HG02885 (cell line): ENCODE measurements at regions not wholly inside any gene's neighbourhood (a gene's known extent, or its start where the extent isn't known, plus 50 kb on each side); places are given as distances from the start of the nearest gene placed in this dataset.

ENCODE experiments used
- ATAC-seq: cut with Tn5 transposase; IDR thresholded peaks from one replicate; pipeline ENCODE4 v1.9.1; 2021; ENCODE audit warnings: mild to moderate bottlenecking; ENCODE audit not compliant: unreplicated experiment, poor library complexity

DNA sequence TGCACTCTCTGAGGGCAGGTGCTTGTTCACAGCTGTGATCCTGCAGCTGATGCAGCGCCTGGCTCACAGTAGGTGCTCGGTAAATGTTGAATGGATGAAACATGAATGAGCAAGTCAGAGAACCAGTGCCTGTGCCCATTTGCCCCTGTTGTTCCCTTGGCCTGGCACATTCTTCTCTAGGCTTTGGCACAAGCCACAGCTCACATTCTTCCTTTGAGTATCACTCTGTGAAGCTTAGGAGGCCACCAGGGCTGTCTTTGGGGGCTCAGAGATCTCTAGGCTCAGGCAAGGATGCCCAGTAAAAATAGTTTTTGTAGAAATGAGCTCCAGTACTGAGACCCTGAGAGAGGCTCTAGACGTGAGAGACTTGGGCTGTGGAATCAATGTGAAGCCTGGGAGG is 144.6 kb upstream of the NAV2 start:
- ATAC-seq, result no peak

GRCh38 chr11:19566583-19567379 is 145.9 kb upstream of the NAV2 start:
- ATAC-seq, result no peak

DNA sequence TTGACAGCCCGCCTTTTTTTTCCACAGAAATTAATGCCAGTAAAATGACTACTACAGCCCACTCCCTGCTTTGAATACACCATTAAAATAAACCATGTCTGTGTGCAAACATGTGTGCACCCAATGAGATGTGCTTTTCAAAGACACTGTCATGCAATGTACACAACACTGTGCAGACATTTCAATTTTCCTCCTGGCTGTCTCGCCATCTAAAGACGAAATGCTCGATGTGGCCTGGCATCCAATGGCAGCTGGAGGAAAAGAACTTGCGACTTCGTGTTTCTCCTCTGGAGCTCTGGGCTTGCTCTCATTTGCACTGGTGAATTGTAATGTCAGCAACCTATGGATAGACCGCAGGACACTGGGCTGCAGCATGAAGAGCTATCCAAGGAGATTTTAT is 147.0 kb upstream of the NAV2 start:
- no peak for ATAC-seq

GRCh38 chr11:19562156-19562555 is 150.5 kb upstream of the NAV2 start:
- no peak for ATAC-seq

GRCh38 chr11:19561011-19561410 is 151.6 kb upstream of the NAV2 start:
- no peak for ATAC-seq

- no peak for ATAC-seq
Measured at GRCh38 chr11:19560156-19560555, 152.5 kb upstream of the NAV2 start.

DNA sequence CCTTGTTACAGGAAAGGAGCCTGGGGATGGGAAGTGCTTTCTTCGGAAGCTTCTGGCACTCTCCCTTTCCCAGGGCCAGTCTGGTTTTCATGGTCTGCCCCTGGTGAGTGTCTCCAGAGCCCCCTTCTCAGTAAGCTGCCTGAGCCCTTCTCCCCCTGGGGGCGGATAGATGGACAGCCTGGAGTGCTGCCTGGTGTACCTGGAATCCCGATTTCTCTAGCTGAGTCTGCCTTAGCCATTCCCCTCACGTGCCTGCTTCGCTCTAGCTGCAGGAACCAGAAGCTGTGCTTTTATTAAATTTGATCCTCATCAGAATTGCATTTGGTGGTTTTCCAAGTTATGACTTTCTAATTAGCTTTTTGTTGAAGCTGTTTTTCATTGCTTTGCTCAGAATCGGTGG is 152.9 kb upstream of the NAV2 start:
- ATAC-seq, result no peak

GRCh38 chr11:19558189-19558986 is 154.2 kb upstream of the NAV2 start:
- ATAC-seq, result no peak

DNA sequence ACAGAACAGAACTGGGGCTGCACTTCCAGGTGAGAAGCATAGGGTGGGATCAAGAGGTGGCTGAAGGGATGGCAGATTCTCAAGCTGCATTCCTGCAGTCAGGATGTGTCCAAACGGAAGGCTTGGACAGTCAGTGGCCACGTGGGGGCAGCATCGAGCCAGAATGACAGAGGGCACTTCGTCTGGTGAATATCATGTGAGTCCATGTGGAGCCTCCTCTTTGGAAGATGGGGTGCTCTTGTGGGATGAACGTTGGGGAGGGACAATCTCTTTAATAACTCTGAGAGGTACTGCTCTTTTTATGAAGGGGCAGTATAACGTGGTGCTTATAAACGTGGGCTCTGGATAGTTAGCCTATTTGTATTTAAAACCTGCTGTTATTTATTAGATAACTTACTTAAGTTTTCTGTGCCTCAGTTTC is 154.9 kb upstream of the NAV2 start:
- ATAC-seq, result no peak

GRCh38 chr11:19557185-19557584 is 155.5 kb upstream of the NAV2 start:
- no peak for ATAC-seq

GRCh38 chr11:19555266-19555665 is 157.4 kb upstream of the NAV2 start:
- ATAC-seq, result no peak

GRCh38 chr11:19553683-19554333 is 158.8 kb upstream of the NAV2 start:
- ATAC-seq, result peak; percentile 56

- no peak for ATAC-seq
Measured at GRCh38 chr11:19552656-19553260, 159.9 kb upstream of the NAV2 start.

DNA sequence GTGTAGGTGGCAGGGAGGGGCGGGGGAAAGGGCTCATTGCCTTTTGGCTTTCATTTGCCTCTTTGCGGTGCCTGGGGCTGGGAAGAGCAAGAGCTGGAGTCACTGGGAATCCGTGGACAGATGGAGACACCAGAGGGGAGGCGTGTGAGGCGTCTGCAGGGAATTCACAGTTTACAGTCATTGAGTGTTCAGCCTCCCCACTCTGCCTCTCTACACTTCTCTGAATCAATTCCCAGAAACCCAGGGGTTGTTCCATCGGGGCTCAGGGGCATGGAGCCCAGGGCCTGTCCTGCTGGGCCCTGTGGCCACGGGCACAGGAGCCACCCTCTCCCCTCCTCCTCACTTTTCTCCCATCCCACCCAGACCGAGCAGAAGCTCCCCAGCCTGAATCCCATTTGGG is 160.5 kb upstream of the NAV2 start:
- no peak for ATAC-seq

GRCh38 chr11:19551457-19551856 is 161.2 kb upstream of the NAV2 start:
- ATAC-seq, result peak; percentile 79

DNA sequence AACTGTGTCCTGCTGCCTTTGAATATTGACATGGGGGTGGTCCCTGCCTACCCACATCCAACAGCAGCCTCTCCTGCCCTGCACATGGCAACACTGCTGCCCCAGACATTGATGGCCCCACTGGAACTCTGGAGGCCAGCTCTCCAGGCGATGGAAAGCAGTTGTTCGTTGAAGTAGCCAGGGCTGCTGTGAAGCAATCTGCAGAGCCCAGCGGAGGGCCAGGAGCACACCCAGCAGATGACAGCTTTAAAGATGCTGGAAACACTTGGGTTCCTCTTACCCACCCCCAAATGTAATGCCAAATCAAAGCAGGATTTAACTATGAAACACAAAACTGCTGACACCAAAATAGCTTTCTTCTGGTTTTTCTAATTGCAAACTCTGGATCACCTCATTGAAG is 165.6 kb upstream of the NAV2 start:
- ATAC-seq, result no peak

DNA sequence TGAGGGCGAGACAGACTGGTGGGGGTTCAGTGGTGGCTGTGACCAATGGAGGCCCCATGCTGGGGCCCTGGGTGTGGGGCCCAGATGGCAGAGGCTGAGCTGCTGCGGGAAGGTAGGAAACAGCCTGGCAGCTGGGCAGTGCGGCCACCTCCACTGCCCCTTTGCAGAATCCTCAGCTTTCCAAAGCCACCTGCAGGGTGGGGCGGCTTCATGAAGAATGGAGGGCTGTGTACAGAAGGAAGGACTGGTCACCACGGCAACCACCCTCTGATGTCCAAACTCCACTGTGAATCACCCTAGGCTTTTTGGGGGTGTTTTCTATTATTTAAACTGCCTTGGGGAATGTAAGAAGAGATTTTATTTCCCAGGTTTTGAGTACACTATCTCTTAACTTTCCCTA is 166.3 kb upstream of the NAV2 start:
- ATAC-seq, result no peak

GRCh38 chr11:19541521-19542049 is 171.1 kb upstream of the NAV2 start:
- no peak for ATAC-seq

GRCh38 chr11:19539861-19540260 is 172.8 kb upstream of the NAV2 start:
- no peak for ATAC-seq

DNA sequence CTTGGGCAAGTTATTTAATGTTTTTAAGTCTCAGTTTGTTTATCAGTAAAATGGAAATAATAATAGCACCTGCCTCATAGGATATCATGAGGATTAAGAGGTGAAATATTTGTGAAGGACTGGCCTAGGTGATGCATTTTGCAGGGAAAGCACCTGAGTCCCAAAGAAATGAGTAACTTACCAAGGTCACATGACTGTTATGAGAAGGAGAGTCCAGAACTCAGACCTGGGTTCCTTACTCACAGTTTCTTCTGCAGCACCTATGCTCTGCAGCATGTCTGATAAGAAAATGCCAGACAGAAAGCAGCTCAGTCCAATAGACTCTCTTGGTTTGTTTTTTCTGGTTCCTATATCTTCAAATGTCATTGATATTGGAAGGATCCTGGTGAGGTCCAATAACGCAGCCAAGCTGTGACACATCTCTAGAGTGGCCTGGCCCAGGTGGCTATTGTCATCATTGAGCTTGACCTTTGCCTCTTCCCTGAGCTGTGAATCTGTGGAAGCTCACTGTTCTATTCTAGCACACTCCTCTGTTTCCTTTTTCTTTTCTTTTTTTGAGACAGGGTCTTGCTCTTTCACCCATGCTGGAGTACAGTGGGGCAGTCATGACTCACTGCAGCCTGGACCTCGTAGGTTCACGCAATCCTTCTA is 174.7 kb upstream of the NAV2 start:
- no peak for ATAC-seq
